ENCODE measurements at regions not wholly inside any gene's neighbourhood (a gene's known extent, or its start where the extent isn't known, plus 50 kb on each side); places are given as distances from the start of the nearest gene placed in this dataset.
"Not testable (repeated sequence)": the region's sequence is repeated elsewhere in the genome, so short reads cannot be mapped to it uniquely, and the experiment has no call there.

- no peak for DNase-seq (ENCODE audit: low read depth)
Observed at GRCh38 chr7:110296321-110296720, 794.6 kb upstream of the LRRN3 start.

- DNase-seq (ENCODE audit: low read depth) = no peak
Observed at GRCh38 chr7:110307776-110308175, 783.2 kb upstream of the LRRN3 start.

- DNase-seq (ENCODE audit: low read depth) = no peak
Observed at GRCh38 chr7:110308791-110309190, 782.1 kb upstream of the LRRN3 start.

- DNase-seq (ENCODE audit: low read depth) = no peak
Observed at GRCh38 chr7:110309941-110310340, 781.0 kb upstream of the LRRN3 start.

- DNase-seq (ENCODE audit: low read depth) = no peak
Observed at GRCh38 chr7:110311556-110311955, 779.4 kb upstream of the LRRN3 start.

- DNase-seq (ENCODE audit: low read depth) = no peak
Observed at GRCh38 chr7:110317541-110318265, 773.2 kb upstream of the LRRN3 start.

- DNase-seq (ENCODE audit: low read depth) = not testable (repeated sequence)
Observed at GRCh38 chr7:110320285-110320684, 770.6 kb upstream of the LRRN3 start.

- no peak for DNase-seq (ENCODE audit: low read depth)
Observed at GRCh38 chr7:110322796-110323195, 768.1 kb upstream of the LRRN3 start.

GRCh38 chr7:110326966-110327365 lies 764.0 kb upstream of the LRRN3 start:
- no peak for DNase-seq (ENCODE audit: low read depth)

- no peak for DNase-seq (ENCODE audit: low read depth)
Observed at GRCh38 chr7:110336423-110336822, 754.5 kb upstream of the LRRN3 start.

- no peak for DNase-seq (ENCODE audit: low read depth)
Observed at GRCh38 chr7:110337646-110338045, 753.3 kb upstream of the LRRN3 start.

GRCh38 chr7:110347081-110347480 lies 743.8 kb upstream of the LRRN3 start:
- no peak for DNase-seq (ENCODE audit: low read depth)

GRCh38 chr7:110356438-110356837 lies 734.5 kb upstream of the LRRN3 start:
- no peak for DNase-seq (ENCODE audit: low read depth)

GRCh38 chr7:110358028-110358427 lies 732.9 kb upstream of the LRRN3 start:
- no peak for DNase-seq (ENCODE audit: low read depth)

GRCh38 chr7:110371709-110372108 lies 719.2 kb upstream of the LRRN3 start:
- no peak for DNase-seq (ENCODE audit: low read depth)

- no peak for DNase-seq (ENCODE audit: low read depth)
Observed at GRCh38 chr7:110372685-110373084, 718.2 kb upstream of the LRRN3 start.

- DNase-seq (ENCODE audit: low read depth) = no peak
Observed at GRCh38 chr7:110373416-110373815, 717.5 kb upstream of the LRRN3 start.

GRCh38 chr7:110373859-110374258 lies 717.1 kb upstream of the LRRN3 start:
- DNase-seq (ENCODE audit: low read depth) = no peak

GRCh38 chr7:110375068-110375467 lies 715.9 kb upstream of the LRRN3 start:
- no peak for DNase-seq (ENCODE audit: low read depth)

- no peak for DNase-seq (ENCODE audit: low read depth)
Observed at GRCh38 chr7:110382736-110383135, 708.2 kb upstream of the LRRN3 start.

- DNase-seq (ENCODE audit: low read depth) = no peak
Observed at GRCh38 chr7:110386006-110386405, 704.9 kb upstream of the LRRN3 start.

- DNase-seq (ENCODE audit: low read depth) = no peak
Observed at GRCh38 chr7:110386913-110387312, 704.0 kb upstream of the LRRN3 start.

GRCh38 chr7:110387689-110388088 lies 703.2 kb upstream of the LRRN3 start:
- no peak for DNase-seq (ENCODE audit: low read depth)

GRCh38 chr7:110388457-110388856 lies 702.5 kb upstream of the LRRN3 start:
- no peak for DNase-seq (ENCODE audit: low read depth)
